Endothelial cell of umbilical vein (primary cell): ENCODE measurements at regions not wholly inside any gene's neighbourhood (a gene's known extent, or its start where the extent isn't known, plus 50 kb on each side); places are given as distances from the start of the nearest gene placed in this dataset.

ENCODE experiments used
- BruUV-seq: library from RNA; stranded (reverse); fragments of 400-500 nt; replicated peaks from 2 replicates; lab custom pipeline; 2021; lab: Mats Ljungman, UMichigan
- CTCF ChIA-PET: fragments of 300-600, 350-600 bp; sonication (Branson Sonifier 250); formaldehyde crosslinking; loops from one replicate; lab custom pipeline; 2021; ENCODE audit warnings: antibody characterized with exemption, inconsistent platforms; lab: Charles Lee
- POLR2A ChIA-PET: fragments of 300-600, 350-600 bp; sonication (Branson Sonifier 250); formaldehyde crosslinking; loops from one replicate; lab custom pipeline; 2021; ENCODE audit warnings: antibody characterized with exemption, inconsistent platforms; lab: Charles Lee
- DNase-seq: peaks from one replicate; pipeline ENCODE4 v3.0.0-alpha.2; 2011; ENCODE audit warnings: low read depth, low spot score
- FAIRE-seq: peaks from 2 replicates; lab custom pipeline; 2011; peaks lifted over from hg19 to GRCh38; lab: Jason Lieb, UNC
- H2AFZ ChIP-seq: 2 replicates; pipeline ENCODE4 v1.6.0; 2012; ENCODE audit warnings: low read depth, low read length, control low read depth, inconsistent platforms
- H3K27ac ChIP-seq: 2 replicates; pipeline ENCODE4 v1.5.1; 2011; ENCODE audit warnings: low read depth, mild to moderate bottlenecking, control low read depth, low read length, moderate library complexity; ENCODE audit not compliant: insufficient read depth
- H3K27me3 ChIP-seq, 2 experiments: 2 replicates each; pipeline versions ENCODE4 v1.6.0 to v1.6.1; 2011; ENCODE audit warnings: low read length in 2 of 2, mixed read lengths in 1 of 2; ENCODE audit not compliant: control insufficient read depth in 2 of 2, insufficient read depth in 2 of 2
- H3K36me3 ChIP-seq, 2 experiments: 2 replicates in 1 of 2; 3 replicates in 1 of 2; pipeline ENCODE4 v1.5.1; 2011; ENCODE audit warnings: low read length in 2 of 2, mild to moderate bottlenecking in 1 of 2, moderate library complexity in 1 of 2; ENCODE audit not compliant: control insufficient read depth in 2 of 2, insufficient read depth in 2 of 2; ENCODE audit errors: extremely low read depth in 1 of 2
- H3K4me1 ChIP-seq: 3 replicates; pipeline ENCODE4 v1.5.1; 2011; ENCODE audit warnings: mild to moderate bottlenecking, low read length; ENCODE audit not compliant: control insufficient read depth, insufficient read depth; ENCODE audit errors: extremely low read depth
- H3K4me2 ChIP-seq: 2 replicates; pipeline ENCODE4 v1.6.1; 2011; ENCODE audit warnings: low read length, control low read depth, mixed read lengths; ENCODE audit not compliant: insufficient read depth
- H3K4me3 ChIP-seq, 3 experiments: fragments of 200-600 bp in 1 of 3; sonication (generic), shearing (Covaris generic) in 1 of 3; replicated peaks in 1 of 3; 2 replicates each; pipeline ENCODE4 v1.5.1; 2011 to 2016; ENCODE audit warnings: control low read depth in 3 of 3, low read length in 3 of 3, mild to moderate bottlenecking in 2 of 3, inconsistent platforms in 1 of 3, low read depth in 1 of 3, moderate library complexity in 1 of 3; ENCODE audit not compliant: insufficient read depth in 1 of 3
- H3K79me2 ChIP-seq: 2 replicates; pipeline ENCODE4 v1.6.0; 2012; ENCODE audit warnings: low read length, inconsistent platforms; ENCODE audit not compliant: control insufficient read depth, insufficient read depth
- H3K9ac ChIP-seq: replicated peaks from 2 replicates; pipeline ENCODE3; 2011; ENCODE audit warnings: low read length, control low read depth; ENCODE audit not compliant: insufficient read depth; ENCODE audit errors: extremely low read depth
- H3K9me1 ChIP-seq: replicated peaks from 3 replicates; pipeline ENCODE4 v1.6.0; 2011; ENCODE audit warnings: mild to moderate bottlenecking, low read length; ENCODE audit not compliant: control insufficient read depth, insufficient read depth; ENCODE audit errors: extremely low read depth
- H3K9me3 ChIP-seq: replicated peaks from 2 replicates; pipeline ENCODE4 v1.5.1; 2012; ENCODE audit warnings: low read length, inconsistent platforms; ENCODE audit not compliant: control insufficient read depth, insufficient read depth
- H4K20me1 ChIP-seq: replicated peaks from 2 replicates; pipeline ENCODE3; 2011; ENCODE audit warnings: mild to moderate bottlenecking, low read length; ENCODE audit not compliant: control insufficient read depth, insufficient read depth; ENCODE audit errors: extremely low read depth
- CTCF ChIP-seq, 2 donors: IDR thresholded peaks; 1 replicate in 1 of 2; 2 replicates in 1 of 2; pipeline ENCODE4 v1.5.1; 2011; ENCODE audit warnings: low read length in 2 of 2, mild to moderate bottlenecking in 2 of 2, moderate library complexity in 2 of 2, control low read depth in 1 of 2, inconsistent platforms in 1 of 2, low read depth in 1 of 2; ENCODE audit not compliant: insufficient read depth in 1 of 2; ENCODE audit errors: extremely low read depth in 1 of 2
- EZH2 ChIP-seq: IDR thresholded peaks from 2 replicates; pipeline ENCODE4 v1.6.1; 2012; ENCODE audit warnings: borderline replicate concordance, low read depth, mild to moderate bottlenecking, moderate library complexity, low read length, inconsistent platforms; ENCODE audit not compliant: severe bottlenecking
- GATA2 ChIP-seq: IDR thresholded peaks from 2 replicates; pipeline ENCODE4 v1.7.0; 2011; ENCODE audit warnings: low read depth, mild to moderate bottlenecking, moderate library complexity, mixed read lengths, low read length; ENCODE audit not compliant: insufficient read length, insufficient read depth
- JUN ChIP-seq: IDR thresholded peaks from 2 replicates; pipeline ENCODE4 v1.6.1; 2011; ENCODE audit warnings: borderline replicate concordance, low read depth; ENCODE audit not compliant: insufficient read length, insufficient read depth
- MAX ChIP-seq: IDR thresholded peaks from 2 replicates; pipeline ENCODE4 v1.6.1; 2011; ENCODE audit not compliant: insufficient read depth, insufficient read length
- MYC ChIP-seq: IDR thresholded peaks from one replicate; pipeline ENCODE4 v1.6.1; 2011; ENCODE audit warnings: mild to moderate bottlenecking, low read depth, low read length
- POLR2A ChIP-seq: IDR thresholded peaks from 2 replicates; pipeline ENCODE4 v1.6.1; 2012; ENCODE audit warnings: low read depth, mild to moderate bottlenecking, control low read depth, low read length
- dilution Hi-C: fragments of 300-500 bp; cut with MboI; formaldehyde crosslinking; loops from one replicate; pipeline ENCODE4 v1.15.0; 2019; ENCODE audit warnings: low sequenced_read_pairs; ENCODE audit not compliant: extremely low pct_ligation_motif_present
- intact Hi-C: fragments of 100-400 bp; cut with micrococcal nuclease; formaldehyde crosslinking; loops from one replicate; pipeline ENCODE4 v1.10.0; 2022

- peaks cover 4% of the 10 kb centered on the region for H3K4me1 ChIP-seq
- no peaks in the 10 kb centered on the region for H3K9me3 ChIP-seq
- H3K4me2 ChIP-seq = no peak overlapping the region
- DNase-seq (no peak), FAIRE-seq (no peak)
- intact Hi-C loops (loop anchor here (5.0 kb wide), 2 partner anchors 300 to 925 kb away; no protein-coding TSS in a partner anchor), dilution Hi-C loops (no loop called here)
- POLR2A ChIA-PET = no interaction called here
- H3K4me3 ChIP-seq = no peak overlapping the region
- no peak overlapping the region for H2AFZ ChIP-seq
- BruUV-seq = no TSS peak
- H4K20me1 ChIP-seq = no peaks in the 10 kb centered on the region
- H3K27ac ChIP-seq = no peak overlapping the region
- H3K27me3 ChIP-seq = peaks cover 0 to 2% of the 10 kb centered on the region in 2 experiments
- no peak overlapping the region for H3K9ac ChIP-seq
- no peaks in the 10 kb centered on the region for H3K79me2 ChIP-seq
- CTCF ChIA-PET = interaction anchor here (0.8 to 3.0 kb wide), 6 partner anchors 94 to 851 kb away, joined by 3 to 48 read pairs (median 16); no protein-coding TSS in a partner anchor
- H3K36me3 ChIP-seq = no peaks in the 10 kb centered on the region
- H3K9me1 ChIP-seq = no peaks in the 10 kb centered on the region
- TF ChIP-seq CTCF (IDR thresholded peaks at IDR 0.05; ENCODE audit: extremely low read depth in 1 of 2, insufficient read depth in 1 of 2, low read depth in 1 of 2, low read length in 2 of 2) = no peak
- TF ChIP-seq GATA2 = no peak
- TF ChIP-seq EZH2 = no peak
- no peak for TF ChIP-seq POLR2A
- no peak for TF ChIP-seq MYC
- no peak for TF ChIP-seq MAX
- TF ChIP-seq JUN = no peak
Measured at GRCh38 chr6:2447318-2447920, 202.0 kb upstream of the GMDS start.
